ENCODE measurements at regions not wholly inside any gene's neighbourhood (a gene's known extent, or its start where the extent isn't known, plus 50 kb on each side); places are given as distances from the start of the nearest gene placed in this dataset.

GRCh38 chr10:131790021-131790420 lies 110.8 kb upstream of the PPP2R2D start:
- TF ChIP-seq, protein P1, sequence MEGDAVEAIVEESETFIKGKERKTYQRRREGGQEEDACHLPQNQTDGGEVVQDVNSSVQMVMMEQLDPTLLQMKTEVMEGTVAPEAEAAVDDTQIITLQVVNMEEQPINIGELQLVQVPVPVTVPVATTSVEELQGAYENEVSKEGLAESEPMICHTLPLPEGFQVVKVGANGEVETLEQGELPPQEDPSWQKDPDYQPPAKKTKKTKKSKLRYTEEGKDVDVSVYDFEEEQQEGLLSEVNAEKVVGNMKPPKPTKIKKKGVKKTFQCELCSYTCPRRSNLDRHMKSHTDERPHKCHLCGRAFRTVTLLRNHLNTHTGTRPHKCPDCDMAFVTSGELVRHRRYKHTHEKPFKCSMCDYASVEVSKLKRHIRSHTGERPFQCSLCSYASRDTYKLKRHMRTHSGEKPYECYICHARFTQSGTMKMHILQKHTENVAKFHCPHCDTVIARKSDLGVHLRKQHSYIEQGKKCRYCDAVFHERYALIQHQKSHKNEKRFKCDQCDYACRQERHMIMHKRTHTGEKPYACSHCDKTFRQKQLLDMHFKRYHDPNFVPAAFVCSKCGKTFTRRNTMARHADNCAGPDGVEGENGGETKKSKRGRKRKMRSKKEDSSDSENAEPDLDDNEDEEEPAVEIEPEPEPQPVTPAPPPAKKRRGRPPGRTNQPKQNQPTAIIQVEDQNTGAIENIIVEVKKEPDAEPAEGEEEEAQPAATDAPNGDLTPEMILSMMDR (IDR thresholded peaks at IDR 0.05; ENCODE audit: low read length): no peak
- no peak for TF ChIP-seq EZH2 (optimal IDR thresholded peaks at IDR 0.05; ENCODE audit: low read depth, low read length)

Data from MM.1S (cell line).